Activated CD4-positive, alpha-beta T cell treated with anti-CD3 and anti-CD28 coated beads for 1 hour (primary cell): ENCODE measurements at regions not wholly inside any gene's neighbourhood (a gene's known extent, or its start where the extent isn't known, plus 50 kb on each side); places are given as distances from the start of the nearest gene placed in this dataset.
"Not testable (repeated sequence)": the region's sequence is repeated elsewhere in the genome, so short reads cannot be mapped to it uniquely, and the experiment has no call there.

Experiments
- DNase-seq: peaks from one replicate; pipeline ENCODE4 v3.0.0-alpha.2; 2020

DNA sequence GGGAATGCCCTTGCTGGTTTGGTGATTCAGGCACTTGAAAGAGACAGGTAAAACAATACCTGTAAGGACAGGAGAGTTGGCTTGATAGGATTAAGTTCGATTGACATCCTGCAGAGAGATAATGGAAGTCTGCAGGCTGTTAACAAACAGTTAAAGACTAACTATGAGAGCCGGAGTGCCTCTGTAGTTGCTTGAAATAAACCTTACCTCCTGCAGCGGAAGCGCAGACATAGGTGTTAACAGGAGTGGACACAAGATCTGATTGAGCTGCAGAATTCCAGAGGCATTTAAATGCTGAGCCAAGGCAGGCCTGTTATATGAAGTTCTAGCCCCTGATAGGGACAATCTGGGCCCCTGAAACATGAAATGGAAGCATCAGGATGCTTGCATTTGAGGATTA is 416.7 kb upstream of the MAOA start:
- DNase-seq, result no peak

DNA sequence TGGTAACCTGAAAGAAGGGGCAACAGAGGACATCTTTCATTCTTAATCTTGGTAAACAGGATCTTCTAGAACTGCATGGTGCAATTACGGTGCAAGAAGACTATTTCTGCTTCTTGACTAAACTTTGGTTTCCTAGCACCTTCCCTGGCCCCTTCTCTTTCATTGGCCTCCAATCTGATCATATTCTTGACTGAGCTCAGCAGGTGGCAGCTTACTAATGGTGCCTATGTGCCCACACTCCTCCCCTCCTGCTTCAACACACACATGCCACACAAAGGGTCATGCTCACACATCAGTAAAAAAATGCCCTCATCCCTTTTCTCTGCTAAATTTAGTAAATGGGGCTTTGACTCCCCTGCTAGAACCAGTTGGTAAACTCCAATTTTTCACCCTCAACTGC is 400.5 kb upstream of the MAOA start:
- no peak for DNase-seq

DNA sequence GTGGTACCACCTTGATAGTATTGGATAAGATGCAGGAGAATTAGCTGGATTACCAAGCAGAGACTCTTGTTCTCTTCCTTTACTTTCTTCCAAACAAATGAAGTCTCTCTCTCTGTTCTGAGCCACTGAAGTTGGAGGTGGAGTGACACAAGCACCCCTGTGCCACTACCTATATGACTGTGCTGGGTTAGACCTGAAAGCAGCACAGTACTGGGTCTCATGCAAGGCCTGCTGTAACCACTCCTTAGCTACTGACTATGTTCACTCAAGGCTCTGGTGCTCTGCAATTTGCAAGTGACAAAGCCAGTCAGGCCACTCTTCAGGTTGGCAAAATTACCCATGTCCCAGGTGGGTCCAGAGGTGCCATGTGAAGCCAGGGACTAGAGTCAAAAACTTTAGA is 389.6 kb upstream of the MAOA start:
- no peak for DNase-seq

DNA sequence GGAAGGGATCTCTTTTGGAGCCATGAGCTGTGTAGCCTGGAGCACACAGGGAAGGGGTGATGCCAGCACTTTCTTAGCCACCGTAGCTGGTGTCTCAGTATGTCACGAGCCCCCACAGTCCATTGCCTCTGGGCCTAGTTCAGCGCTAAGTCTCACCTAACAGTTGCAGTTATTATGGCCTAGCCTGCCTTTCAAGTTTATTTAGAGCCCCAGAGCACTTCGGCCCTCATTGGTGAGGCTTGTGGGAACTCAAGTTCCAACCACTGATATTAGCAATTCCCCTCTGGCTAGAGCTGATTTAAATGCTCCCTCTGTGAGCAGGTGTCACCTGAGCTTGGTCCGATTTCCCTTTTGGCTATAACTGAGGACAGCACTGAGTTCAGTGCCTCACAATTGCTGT is 388.4 kb upstream of the MAOA start:
- DNase-seq, result no peak

DNA sequence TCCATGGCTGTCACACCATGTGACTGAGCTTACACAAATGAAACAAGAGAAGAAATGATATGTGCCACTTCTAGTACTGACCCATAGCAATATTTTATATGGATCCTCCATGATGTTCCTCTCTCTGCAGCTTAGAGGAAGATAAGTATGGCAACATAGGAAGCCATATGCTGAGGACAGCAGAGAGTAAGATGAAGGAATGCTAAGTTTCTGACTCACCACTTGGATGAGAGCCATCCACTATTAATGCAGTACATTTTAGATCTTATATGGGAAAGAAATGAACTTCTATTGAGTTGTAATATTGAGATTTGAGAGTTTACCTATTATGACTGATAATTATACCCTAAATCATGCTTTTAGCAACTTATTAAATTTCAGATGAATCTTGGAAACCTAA is 386.9 kb upstream of the MAOA start:
- no peak for DNase-seq

GRCh38 chrX:43277879-43278278 is 378.2 kb upstream of the MAOA start:
- DNase-seq, result no peak

GRCh38 chrX:43278440-43278839 is 377.7 kb upstream of the MAOA start:
- DNase-seq, result no peak

- no peak for DNase-seq
Measured at GRCh38 chrX:43279341-43279808, 376.7 kb upstream of the MAOA start.

DNA sequence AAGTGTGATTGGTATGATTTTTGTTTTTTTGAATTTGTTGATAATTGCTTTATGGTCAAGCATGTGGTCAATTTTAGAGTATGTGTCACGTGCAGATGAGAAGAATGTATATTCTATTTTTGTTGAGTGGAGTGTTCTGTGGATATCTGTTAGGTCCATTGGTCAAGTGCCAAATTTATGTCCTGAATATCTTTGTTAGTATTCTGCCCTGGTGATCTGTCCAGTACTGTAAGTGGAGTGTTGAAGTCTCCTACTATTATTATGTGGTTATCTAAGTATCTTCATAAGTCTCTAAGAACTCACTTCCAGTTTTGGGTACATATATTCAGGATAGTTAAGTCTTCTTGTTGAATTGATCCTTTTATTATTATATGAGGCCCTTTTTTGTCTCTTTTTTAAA is 372.9 kb upstream of the MAOA start:
- DNase-seq, result no peak

DNA sequence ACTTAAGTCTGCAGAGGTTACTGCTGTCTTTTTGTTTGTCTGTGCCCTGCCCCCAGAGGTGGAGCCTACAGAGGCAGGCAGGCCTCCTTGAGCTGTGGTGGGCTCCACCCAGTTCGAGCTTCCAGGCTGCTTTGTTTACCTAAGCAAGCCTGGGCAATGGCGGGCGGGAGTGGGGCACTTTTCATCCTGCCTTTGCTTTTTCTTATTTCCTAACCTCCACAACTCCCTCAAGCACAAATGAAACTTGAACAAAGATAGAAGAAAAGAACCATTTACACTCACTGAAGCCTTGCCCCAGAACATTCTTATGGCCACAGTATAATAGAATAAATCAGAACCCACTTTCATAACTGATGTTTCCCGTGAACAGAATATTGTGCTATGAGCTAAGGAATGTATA is 344.5 kb upstream of the MAOA start:
- DNase-seq, result not testable (repeated sequence)

DNA sequence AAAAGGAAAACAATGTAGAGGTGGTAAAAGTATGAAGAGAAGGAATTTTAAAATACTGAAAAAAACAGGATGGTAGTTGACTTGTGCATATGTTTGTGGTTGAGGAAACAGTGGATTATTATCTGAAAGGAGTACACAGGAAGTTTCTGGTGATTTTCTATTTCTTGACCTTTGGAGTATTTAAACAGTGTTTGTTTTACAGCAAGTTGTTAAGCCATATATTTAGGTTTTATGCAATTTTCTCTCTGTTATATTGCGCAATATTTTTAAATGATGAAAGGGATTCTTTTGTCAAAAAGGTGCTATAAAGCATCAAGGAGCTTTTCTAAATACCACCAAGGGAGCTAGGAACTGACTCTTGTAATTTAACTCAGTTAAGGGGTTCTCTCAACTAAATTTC is 343.1 kb upstream of the MAOA start:
- no peak for DNase-seq

DNA sequence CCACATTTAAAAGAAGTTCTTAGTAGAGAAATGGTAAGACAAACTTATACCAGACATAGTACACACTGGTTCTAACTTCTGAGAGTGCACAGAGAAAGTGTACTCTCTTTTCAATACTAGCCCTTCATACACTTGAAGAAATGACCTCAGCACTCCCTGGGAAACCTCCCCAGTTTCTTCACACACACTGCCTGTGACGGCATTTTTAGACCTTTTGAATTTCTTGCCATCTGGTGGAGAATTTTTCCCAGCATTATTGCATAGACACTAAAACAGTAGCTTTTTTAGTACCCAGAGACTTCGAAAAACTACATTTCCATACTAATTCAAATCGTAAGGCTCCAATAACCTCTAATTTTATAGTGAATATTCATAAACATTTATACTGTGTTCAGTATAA is 341.6 kb upstream of the MAOA start:
- no peak for DNase-seq

DNA sequence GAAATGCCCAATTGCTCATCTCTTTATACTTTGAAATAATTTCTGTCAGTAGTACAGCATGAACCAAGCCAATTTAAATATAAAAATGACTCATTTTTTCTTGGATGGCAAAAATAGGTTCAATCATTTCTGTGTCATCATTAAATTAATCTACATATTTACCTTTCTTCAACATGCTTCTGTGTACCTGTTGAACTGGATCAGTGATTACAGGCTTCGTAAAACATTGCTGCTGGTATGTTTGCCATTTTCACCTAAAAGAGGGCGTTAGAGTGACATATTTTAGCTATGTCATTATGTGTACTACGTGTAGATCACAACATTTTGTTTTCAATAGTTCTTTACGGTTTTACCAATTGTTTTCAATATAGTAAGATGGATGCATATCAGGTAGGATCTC is 340.5 kb upstream of the MAOA start:
- no peak for DNase-seq

- no peak for DNase-seq
Measured at GRCh38 chrX:43316146-43316545, 340.0 kb upstream of the MAOA start.

DNA sequence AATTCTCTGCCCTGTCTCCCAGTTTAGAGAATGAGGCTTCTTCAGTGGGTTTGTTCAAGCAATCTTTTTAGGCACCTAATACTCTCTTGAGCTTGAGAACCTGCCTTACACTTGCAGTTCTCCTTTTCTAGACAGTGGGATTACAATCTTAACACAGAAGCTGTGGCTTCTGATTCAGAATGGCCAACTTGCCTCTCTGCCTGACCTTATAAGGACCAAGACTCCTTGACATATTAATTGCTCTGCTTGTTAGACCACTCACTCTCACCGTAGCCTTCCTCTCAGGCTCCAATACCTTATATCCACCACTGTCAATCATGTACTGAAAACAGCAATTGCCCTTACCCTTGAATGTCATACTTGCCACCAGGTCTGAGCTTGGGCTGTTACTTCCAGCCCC is 338.7 kb upstream of the MAOA start:
- no peak for DNase-seq

DNA sequence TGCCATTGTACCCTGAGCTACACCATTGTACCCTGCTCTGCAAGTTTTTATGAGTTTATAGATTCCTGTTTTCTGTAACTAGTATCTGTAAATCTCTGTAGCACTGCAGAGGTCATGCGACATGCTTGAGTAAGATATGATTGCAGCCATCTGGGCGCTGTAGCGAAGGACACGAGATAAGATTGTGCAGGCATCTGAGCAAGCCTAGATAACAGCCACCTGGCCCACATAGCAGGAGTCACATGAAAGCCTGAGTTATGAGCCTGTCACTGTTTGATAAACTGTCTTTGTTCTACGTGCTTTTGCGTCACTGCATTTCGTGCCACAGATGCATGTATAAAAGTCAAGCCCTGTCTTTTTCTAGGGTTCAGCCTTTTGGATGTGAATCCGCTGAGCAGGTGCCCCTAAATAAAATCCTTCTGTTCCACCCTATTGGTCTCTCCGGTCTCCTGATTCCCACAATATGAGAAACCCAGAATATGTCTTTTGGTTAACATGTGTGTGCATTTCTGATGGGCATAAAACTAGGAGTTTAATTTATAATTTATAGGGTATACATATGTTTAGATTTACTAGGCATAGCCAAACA is 327.6 kb upstream of the MAOA start:
- no peak for DNase-seq

GRCh38 chrX:43333543-43333942 is 322.6 kb upstream of the MAOA start:
- DNase-seq, result no peak

DNA sequence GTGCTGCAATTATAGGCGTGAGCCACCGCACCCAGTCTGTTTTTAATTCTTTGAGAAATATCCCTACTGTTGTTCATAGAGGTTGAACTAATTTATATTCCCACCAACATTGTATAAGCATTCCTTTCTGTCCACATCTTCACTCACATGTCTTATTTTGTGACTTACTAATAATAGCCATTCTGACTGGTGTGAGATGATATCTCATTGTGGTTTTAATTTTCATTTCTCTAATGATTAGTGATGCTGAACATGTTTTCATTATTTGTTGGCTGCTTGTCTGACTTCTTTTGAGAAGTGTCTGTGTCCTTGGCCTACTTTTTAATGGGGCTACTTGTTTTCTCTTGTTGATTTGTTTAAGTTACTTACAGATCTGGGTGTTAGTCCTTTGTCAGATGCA is 310.9 kb upstream of the MAOA start:
- no peak for DNase-seq

GRCh38 chrX:43349363-43349762 is 306.7 kb upstream of the MAOA start:
- DNase-seq, result no peak

DNA sequence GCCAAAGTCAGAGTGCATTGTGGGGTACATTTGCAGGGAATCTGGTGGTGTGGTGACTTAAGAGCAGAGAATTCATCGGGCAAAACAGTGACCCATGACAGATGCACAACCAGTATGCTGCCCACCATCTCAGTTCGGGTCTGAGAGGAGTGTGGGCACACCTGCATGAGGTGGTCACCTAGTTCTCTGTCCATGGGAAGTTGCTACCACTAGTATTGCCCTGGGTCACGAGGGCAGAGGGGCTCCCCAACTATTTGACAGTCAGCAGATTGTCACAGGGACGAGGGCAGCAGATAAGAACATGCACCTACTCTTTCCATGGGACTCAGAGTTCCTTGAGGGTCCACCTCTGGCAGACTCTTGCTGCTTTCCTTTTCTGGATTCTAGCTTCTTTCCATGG is 305.2 kb upstream of the MAOA start:
- DNase-seq, result no peak

DNA sequence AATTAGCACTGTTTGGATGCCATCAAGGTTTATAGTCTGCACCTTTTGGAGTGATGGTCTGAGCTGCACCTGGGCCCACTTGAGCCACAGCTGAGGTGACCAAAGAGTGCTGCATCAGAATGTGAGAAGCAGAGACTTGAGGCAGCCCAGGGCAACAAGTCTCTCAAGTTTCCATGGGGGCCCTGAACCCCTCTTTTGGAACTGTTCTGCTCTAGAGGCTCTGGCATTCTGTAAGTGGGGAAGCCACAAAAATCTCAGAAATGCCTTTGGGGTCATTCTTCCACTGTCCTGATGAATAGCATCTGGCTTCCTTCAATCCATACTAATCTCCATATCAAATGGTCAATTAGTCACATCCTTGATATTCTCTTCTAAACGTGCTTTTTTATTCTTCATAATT is 298.4 kb upstream of the MAOA start:
- no peak for DNase-seq

DNA sequence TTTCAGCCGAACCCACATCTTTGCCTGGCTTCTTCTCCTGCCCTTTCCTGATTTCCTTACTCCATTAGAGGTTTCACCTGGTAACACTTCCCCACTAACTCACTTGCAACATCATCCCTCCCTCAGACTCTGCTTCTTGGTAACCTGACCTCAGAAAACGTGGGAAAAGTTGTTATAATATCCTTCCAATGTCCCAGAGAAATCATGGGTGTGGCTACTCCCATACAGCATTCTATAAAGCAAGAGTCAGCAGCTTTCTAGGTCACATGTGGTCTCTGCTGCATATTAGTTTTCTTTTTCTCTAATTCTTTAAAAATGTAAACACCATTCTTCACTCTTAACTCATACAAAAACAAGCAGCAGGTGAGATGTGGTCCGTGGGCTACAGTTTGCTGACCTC is 283.1 kb upstream of the MAOA start:
- DNase-seq, result no peak

GRCh38 chrX:43375136-43375535 is 281.0 kb upstream of the MAOA start:
- DNase-seq, result no peak

- DNase-seq, result no peak
Measured at GRCh38 chrX:43380704-43381103, 275.4 kb upstream of the MAOA start.

GRCh38 chrX:43386875-43387274 is 269.2 kb upstream of the MAOA start:
- DNase-seq, result no peak

- DNase-seq, result no peak
Measured at GRCh38 chrX:43405191-43405590, 250.9 kb upstream of the MAOA start.
